ENCODE measurements at regions not wholly inside any gene's neighbourhood (a gene's known extent, or its start where the extent isn't known, plus 50 kb on each side); places are given as distances from the start of the nearest gene placed in this dataset.

- Histone ChIP-seq H3K36me3 (no peaks in the 10 kb centered on the region), H3K9me3 (no peaks in the 10 kb centered on the region), H3K4me1 (no peaks in the 10 kb centered on the region), H3K4me3 (no peak overlapping the region), H3K27ac (no peak overlapping the region), H3K27me3 (no peaks in the 10 kb centered on the region)
- 55 to 64% methylated on average over 3 of the region's 3 CpGs for WGBS, 2 donors
- TF ChIP-seq EP300 (IDR thresholded peaks at IDR 0.05): no peak
- TF ChIP-seq CTCF (IDR thresholded peaks at IDR 0.05): no peak
- no peak for TF ChIP-seq POLR2A (IDR thresholded peaks at IDR 0.05)
- no peak for DNase-seq (ENCODE audit: low spot score in 2 of 2)
Measured at GRCh38 chr6:76867182-76867581, 596.1 kb downstream of the HTR1B start.

GRCh38 chr6:76866091-76866915, 597.0 kb downstream of the HTR1B start:
- no peak for TF ChIP-seq POLR2A (IDR thresholded peaks at IDR 0.05)
- TF ChIP-seq EP300 (IDR thresholded peaks at IDR 0.05): no peak
- no peak for TF ChIP-seq CTCF (IDR thresholded peaks at IDR 0.05)
- no peak overlapping the region for H3K27ac ChIP-seq

GRCh38 chr6:76862936-76863335, 600.4 kb downstream of the HTR1B start:
- 0 to 28% methylated on average over 1 of the region's 1 CpG for WGBS, 2 donors
- Histone ChIP-seq H3K27me3 (no peaks in the 10 kb centered on the region), H3K36me3 (no peaks in the 10 kb centered on the region), H3K4me3 (no peak overlapping the region), H3K4me1 (no peaks in the 10 kb centered on the region), H3K27ac (no peak overlapping the region), H3K9me3 (no peaks in the 10 kb centered on the region)
- no peak for TF ChIP-seq POLR2A (IDR thresholded peaks at IDR 0.05)
- no peak for DNase-seq (ENCODE audit: low spot score in 2 of 2)

More at GRCh38 chr6:76866091-76866915, 597.0 kb downstream of the HTR1B start:
- H3K4me1 ChIP-seq: no peaks in the 10 kb centered on the region
- DNase-seq (ENCODE audit: low spot score in 2 of 2): no peak
- H3K9me3 ChIP-seq: no peaks in the 10 kb centered on the region
- H3K4me3 ChIP-seq: no peak overlapping the region
- H3K36me3 ChIP-seq: no peaks in the 10 kb centered on the region
- no peaks in the 10 kb centered on the region for H3K27me3 ChIP-seq
- WGBS, 2 donors: 57 to 60% methylated on average over 5 of the region's 5 CpGs

- no peak for DNase-seq (ENCODE audit: low spot score in 2 of 2)
- H3K36me3 ChIP-seq: no peaks in the 10 kb centered on the region
- no peaks in the 10 kb centered on the region for H3K4me1 ChIP-seq
- no peak overlapping the region for H3K27ac ChIP-seq
- no peak overlapping the region for H3K4me3 ChIP-seq
- H3K27me3 ChIP-seq: no peaks in the 10 kb centered on the region
- 71 to 79% methylated on average over 2 of the region's 2 CpGs for WGBS, 2 donors
- no peak for TF ChIP-seq POLR2A (IDR thresholded peaks at IDR 0.05)
- TF ChIP-seq CTCF (IDR thresholded peaks at IDR 0.05): no peak
- no peak for TF ChIP-seq EP300 (IDR thresholded peaks at IDR 0.05)
- no peaks in the 10 kb centered on the region for H3K9me3 ChIP-seq
Measured at GRCh38 chr6:76861403-76861802, 601.9 kb downstream of the HTR1B start.

GRCh38 chr6:76856065-76856464, 607.2 kb downstream of the HTR1B start:
- Histone ChIP-seq H3K9me3 (no peaks in the 10 kb centered on the region), H3K27ac (no peak overlapping the region), H3K4me1 (no peaks in the 10 kb centered on the region), H3K4me3 (no peak overlapping the region), H3K27me3 (no peaks in the 10 kb centered on the region), H3K36me3 (no peaks in the 10 kb centered on the region)
- no peak for TF ChIP-seq POLR2A (IDR thresholded peaks at IDR 0.05)
- no peak for TF ChIP-seq CTCF (IDR thresholded peaks at IDR 0.05)
- TF ChIP-seq EP300 (IDR thresholded peaks at IDR 0.05): no peak
- WGBS, 2 donors: 93% methylated on average over 5 of the region's 5 CpGs
- DNase-seq (ENCODE audit: low spot score in 2 of 2): no peak
